ENCODE measurements at regions not wholly inside any gene's neighbourhood (a gene's known extent, or its start where the extent isn't known, plus 50 kb on each side); places are given as distances from the start of the nearest gene placed in this dataset.
"Not testable (repeated sequence)": the region's sequence is repeated elsewhere in the genome, so short reads cannot be mapped to it uniquely, and the experiment has no call there.

- Histone ChIP-seq H3K18ac (ENCODE audit: low read length) (no peak overlapping the region), H4K12ac (ENCODE audit: low read depth, low read length) (no peak overlapping the region), H3K27me3 (ENCODE audit: insufficient read depth, low read length) (no peaks in the 10 kb centered on the region), H4K8ac (ENCODE audit: low read depth, low read length) (no peak overlapping the region), H2BK12ac (ENCODE audit: low read length) (no peak overlapping the region), H3K4me3 (ENCODE audit: low read depth, low read length) (no peak overlapping the region), H3K14ac (ENCODE audit: low read length) (no peak overlapping the region), H3K79me1 (ENCODE audit: low read length) (no peaks in the 10 kb centered on the region), H2BK5ac (ENCODE audit: low read depth, low read length, poor library complexity) (no peak overlapping the region), H3K36me3 (ENCODE audit: control insufficient read depth in 1 of 2, insufficient read depth in 2 of 2, low read length in 2 of 2) (no peaks in the 10 kb centered on the region), H4K91ac (ENCODE audit: low read depth, low read length) (no peak overlapping the region), H3K23ac (ENCODE audit: low read length) (no peak overlapping the region), H3K9me3 (ENCODE audit: insufficient read depth, low read depth, low read length) (no peaks in the 10 kb centered on the region), H2AFZ (ENCODE audit: insufficient read depth, low read length, poor library complexity) (no peak overlapping the region), H3K9ac (ENCODE audit: low read length) (no peak overlapping the region), H3K4ac (ENCODE audit: low read depth, low read length) (no peak overlapping the region), H3K4me2 (ENCODE audit: low read length) (no peak overlapping the region), H3K4me1 (ENCODE audit: control insufficient read depth in 1 of 2, insufficient read depth in 2 of 2, low read length in 2 of 2) (no peaks in the 10 kb centered on the region), H3K27ac (ENCODE audit: low read depth, low read length) (no peak overlapping the region), H3K79me2 (ENCODE audit: control insufficient read depth, insufficient read depth, low read length, poor library complexity) (no peaks in the 10 kb centered on the region), H2AK5ac (ENCODE audit: low read length) (no peak overlapping the region), H2BK120ac (ENCODE audit: insufficient read depth, low read length, poor library complexity) (no peak overlapping the region)
- no peak for DNase-seq
- no CpG with 5 or more reads among the region's 2 CpGs for WGBS (ENCODE audit: extremely low coverage, insufficient coverage, insufficient read length)
Measured at GRCh38 chr15:34655326-34655725, 71.9 kb upstream of the GOLGA8B start.

GRCh38 chr15:34654625-34655024, 71.2 kb upstream of the GOLGA8B start:
- Histone ChIP-seq H3K4me3 (ENCODE audit: low read depth, low read length) (no peak overlapping the region), H3K4me1 (ENCODE audit: control insufficient read depth in 1 of 2, insufficient read depth in 2 of 2, low read length in 2 of 2) (no peaks in the 10 kb centered on the region), H2AFZ (ENCODE audit: insufficient read depth, low read length, poor library complexity) (no peak overlapping the region), H3K9me3 (ENCODE audit: insufficient read depth, low read depth, low read length) (no peaks in the 10 kb centered on the region), H2BK5ac (ENCODE audit: low read depth, low read length, poor library complexity) (no peak overlapping the region), H3K14ac (ENCODE audit: low read length) (no peak overlapping the region), H2BK120ac (ENCODE audit: insufficient read depth, low read length, poor library complexity) (no peak overlapping the region), H2BK12ac (ENCODE audit: low read length) (no peak overlapping the region), H3K27me3 (ENCODE audit: insufficient read depth, low read length) (no peaks in the 10 kb centered on the region), H4K8ac (ENCODE audit: low read depth, low read length) (no peak overlapping the region), H4K91ac (ENCODE audit: low read depth, low read length) (no peak overlapping the region), H3K23ac (ENCODE audit: low read length) (no peak overlapping the region), H3K9ac (ENCODE audit: low read length) (no peak overlapping the region), H3K4me2 (ENCODE audit: low read length) (no peak overlapping the region), H3K36me3 (ENCODE audit: control insufficient read depth in 1 of 2, insufficient read depth in 2 of 2, low read length in 2 of 2) (no peaks in the 10 kb centered on the region), H3K18ac (ENCODE audit: low read length) (no peak overlapping the region), H2AK5ac (ENCODE audit: low read length) (no peak overlapping the region), H3K4ac (ENCODE audit: low read depth, low read length) (no peak overlapping the region), H3K79me1 (ENCODE audit: low read length) (no peaks in the 10 kb centered on the region), H3K27ac (ENCODE audit: low read depth, low read length) (no peak overlapping the region), H4K12ac (ENCODE audit: low read depth, low read length) (no peak overlapping the region), H3K79me2 (ENCODE audit: control insufficient read depth, insufficient read depth, low read length, poor library complexity) (no peaks in the 10 kb centered on the region)
- no peak for DNase-seq
- no CpG with 5 or more reads among the region's 6 CpGs for WGBS (ENCODE audit: extremely low coverage, insufficient coverage, insufficient read length)

DNA sequence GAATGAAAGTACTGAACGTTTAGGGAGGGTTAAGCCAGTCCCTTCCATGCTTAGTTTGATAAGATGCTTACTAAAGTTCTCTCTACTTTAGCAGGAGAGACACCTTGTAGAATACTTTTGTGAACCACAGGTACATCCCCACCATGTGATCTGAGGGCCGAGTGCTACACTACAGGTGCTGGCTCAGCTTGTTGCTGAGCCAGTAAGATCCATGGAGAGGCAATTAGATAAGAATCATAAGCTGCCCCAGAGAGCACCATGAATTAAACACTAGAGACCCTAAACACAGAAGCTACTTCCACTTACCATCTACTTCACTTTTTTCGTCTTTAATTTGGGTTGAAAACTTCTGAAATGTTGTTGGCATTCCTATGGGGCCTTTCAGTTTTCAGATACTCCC, 70.5 kb upstream of the GOLGA8B start:
- Histone ChIP-seq H2BK5ac (ENCODE audit: low read depth, low read length, poor library complexity) (no peak overlapping the region), H2BK12ac (ENCODE audit: low read length) (no peak overlapping the region), H3K36me3 (ENCODE audit: control insufficient read depth in 1 of 2, insufficient read depth in 2 of 2, low read length in 2 of 2) (no peaks in the 10 kb centered on the region), H3K9ac (ENCODE audit: low read length) (no peak overlapping the region), H3K18ac (ENCODE audit: low read length) (no peak overlapping the region), H2AK5ac (ENCODE audit: low read length) (no peak overlapping the region), H3K4me2 (ENCODE audit: low read length) (no peak overlapping the region), H4K12ac (ENCODE audit: low read depth, low read length) (no peak overlapping the region), H3K27me3 (ENCODE audit: insufficient read depth, low read length) (no peaks in the 10 kb centered on the region), H4K8ac (ENCODE audit: low read depth, low read length) (no peak overlapping the region), H3K27ac (ENCODE audit: low read depth, low read length) (no peak overlapping the region), H3K9me3 (ENCODE audit: insufficient read depth, low read depth, low read length) (no peaks in the 10 kb centered on the region), H3K14ac (ENCODE audit: low read length) (no peak overlapping the region), H3K79me2 (ENCODE audit: control insufficient read depth, insufficient read depth, low read length, poor library complexity) (no peaks in the 10 kb centered on the region), H3K4me3 (ENCODE audit: low read depth, low read length) (no peak overlapping the region), H4K91ac (ENCODE audit: low read depth, low read length) (no peak overlapping the region), H3K23ac (ENCODE audit: low read length) (no peak overlapping the region), H3K4me1 (ENCODE audit: control insufficient read depth in 1 of 2, insufficient read depth in 2 of 2, low read length in 2 of 2) (no peaks in the 10 kb centered on the region), H2BK120ac (ENCODE audit: insufficient read depth, low read length, poor library complexity) (no peak overlapping the region), H3K4ac (ENCODE audit: low read depth, low read length) (no peak overlapping the region), H3K79me1 (ENCODE audit: low read length) (no peaks in the 10 kb centered on the region), H2AFZ (ENCODE audit: insufficient read depth, low read length, poor library complexity) (no peak overlapping the region)
- WGBS (ENCODE audit: extremely low coverage, insufficient coverage, insufficient read length) = no CpG with 5 or more reads among the region's 3 CpGs
- DNase-seq = no peak

- H2BK120ac ChIP-seq (ENCODE audit: insufficient read depth, low read length, poor library complexity); H4K91ac ChIP-seq (ENCODE audit: low read depth, low read length); H3K4me3 ChIP-seq (ENCODE audit: low read depth, low read length); H3K23ac ChIP-seq (ENCODE audit: low read length); H4K8ac ChIP-seq (ENCODE audit: low read depth, low read length); H3K18ac ChIP-seq (ENCODE audit: low read length); H3K4me1 ChIP-seq (ENCODE audit: control insufficient read depth in 1 of 2, insufficient read depth in 2 of 2, low read length in 2 of 2); H2BK5ac ChIP-seq (ENCODE audit: low read depth, low read length, poor library complexity); H3K79me1 ChIP-seq (ENCODE audit: low read length); H3K14ac ChIP-seq (ENCODE audit: low read length); H3K27ac ChIP-seq (ENCODE audit: low read depth, low read length); H3K79me2 ChIP-seq (ENCODE audit: control insufficient read depth, insufficient read depth, low read length, poor library complexity); H2AK5ac ChIP-seq (ENCODE audit: low read length); H3K4ac ChIP-seq (ENCODE audit: low read depth, low read length); H3K9me3 ChIP-seq (ENCODE audit: insufficient read depth, low read depth, low read length); H3K27me3 ChIP-seq (ENCODE audit: insufficient read depth, low read length); H3K36me3 ChIP-seq (ENCODE audit: control insufficient read depth in 1 of 2, insufficient read depth in 2 of 2, low read length in 2 of 2); H2BK12ac ChIP-seq (ENCODE audit: low read length); H3K9ac ChIP-seq (ENCODE audit: low read length); H2AFZ ChIP-seq (ENCODE audit: insufficient read depth, low read length, poor library complexity); H3K4me2 ChIP-seq (ENCODE audit: low read length); DNase-seq; H4K12ac ChIP-seq (ENCODE audit: low read depth, low read length): not testable (repeated sequence)
- WGBS (ENCODE audit: extremely low coverage, insufficient coverage, insufficient read length) = no CpG with 5 or more reads among the region's 3 CpGs
Measured at GRCh38 chr15:34653326-34653725, 69.9 kb upstream of the GOLGA8B start.

DNA sequence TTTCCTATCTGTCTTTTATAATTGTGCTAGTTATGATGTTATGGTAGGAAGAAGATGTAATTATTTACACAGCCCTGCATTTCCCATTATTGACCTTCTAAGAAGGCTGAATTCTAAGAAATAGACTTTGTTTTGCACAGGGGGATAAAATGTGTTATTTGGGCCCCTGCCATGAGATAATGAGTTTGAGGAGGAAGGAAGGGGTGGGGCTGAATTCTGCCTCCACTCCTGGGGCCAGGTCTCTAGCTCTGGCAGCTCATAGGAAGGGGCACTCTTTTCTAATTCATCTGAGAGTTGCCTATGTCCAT, 69.2 kb upstream of the GOLGA8B start:
- Histone ChIP-seq H3K79me1 (ENCODE audit: low read length) (no peaks in the 10 kb centered on the region), H4K91ac (ENCODE audit: low read depth, low read length) (no peak overlapping the region), H4K8ac (ENCODE audit: low read depth, low read length) (no peak overlapping the region), H3K9ac (ENCODE audit: low read length) (no peak overlapping the region), H2AK5ac (ENCODE audit: low read length) (no peak overlapping the region), H3K36me3 (ENCODE audit: control insufficient read depth in 1 of 2, insufficient read depth in 2 of 2, low read length in 2 of 2) (no peaks in the 10 kb centered on the region), H3K27me3 (ENCODE audit: insufficient read depth, low read length) (no peaks in the 10 kb centered on the region), H3K18ac (ENCODE audit: low read length) (no peak overlapping the region), H4K12ac (ENCODE audit: low read depth, low read length) (no peak overlapping the region), H3K14ac (ENCODE audit: low read length) (no peak overlapping the region), H3K27ac (ENCODE audit: low read depth, low read length) (no peak overlapping the region), H2BK120ac (ENCODE audit: insufficient read depth, low read length, poor library complexity) (no peak overlapping the region), H3K23ac (ENCODE audit: low read length) (no peak overlapping the region), H2BK12ac (ENCODE audit: low read length) (no peak overlapping the region), H3K4me3 (ENCODE audit: low read depth, low read length) (no peak overlapping the region), H2BK5ac (ENCODE audit: low read depth, low read length, poor library complexity) (no peak overlapping the region), H3K4ac (ENCODE audit: low read depth, low read length) (no peak overlapping the region), H2AFZ (ENCODE audit: insufficient read depth, low read length, poor library complexity) (no peak overlapping the region), H3K4me2 (ENCODE audit: low read length) (no peak overlapping the region), H3K79me2 (ENCODE audit: control insufficient read depth, insufficient read depth, low read length, poor library complexity) (no peaks in the 10 kb centered on the region), H3K4me1 (ENCODE audit: control insufficient read depth in 1 of 2, insufficient read depth in 2 of 2, low read length in 2 of 2) (no peaks in the 10 kb centered on the region), H3K9me3 (ENCODE audit: insufficient read depth, low read depth, low read length) (no peaks in the 10 kb centered on the region)
- DNase-seq = no peak
